ENCODE measurements at regions not wholly inside any gene's neighbourhood (a gene's known extent, or its start where the extent isn't known, plus 50 kb on each side); places are given as distances from the start of the nearest gene placed in this dataset.
"Not testable (repeated sequence)": the region's sequence is repeated elsewhere in the genome, so short reads cannot be mapped to it uniquely, and the experiment has no call there.

DNA sequence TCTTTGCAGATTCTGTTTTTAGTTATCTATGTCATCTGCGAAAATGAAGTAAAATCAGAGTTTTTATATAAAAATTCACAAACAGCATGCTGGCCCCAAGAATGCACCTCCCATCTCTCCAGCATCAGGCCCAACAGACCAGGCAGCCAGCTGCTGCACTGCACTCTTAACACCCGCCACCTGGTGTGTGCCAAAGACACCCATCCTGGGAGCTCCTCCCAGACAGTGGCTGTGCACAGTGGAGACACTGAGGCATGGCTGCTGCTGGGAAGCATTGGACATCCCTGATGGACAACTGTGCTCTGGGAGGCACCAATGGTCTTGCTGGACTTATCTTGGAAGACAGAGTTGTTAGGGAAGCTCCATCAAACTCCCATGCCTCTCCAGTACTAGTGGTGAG, 817.2 kb downstream of the TMEM121 start:
- Histone ChIP-seq H3K9me3 (ENCODE audit: control insufficient read depth in 1 of 2, low read length in 2 of 2) (no peaks in the 10 kb centered on the region), H3K4me3 (ENCODE audit: low read depth in 1 of 2, low read length in 2 of 2) (no peak overlapping the region), H3K36me3 (ENCODE audit: control insufficient read depth in 1 of 2, insufficient read depth in 2 of 2, low read length in 2 of 2) (no peaks in the 10 kb centered on the region), H3K27me3 (ENCODE audit: low read depth, low read length) (no peaks in the 10 kb centered on the region), H3K27ac (ENCODE audit: low read length) (no peak overlapping the region), H3K4me1 (ENCODE audit: control insufficient read depth in 1 of 2, insufficient read depth in 2 of 2, low read length in 2 of 2) (no peaks in the 10 kb centered on the region)

DNA sequence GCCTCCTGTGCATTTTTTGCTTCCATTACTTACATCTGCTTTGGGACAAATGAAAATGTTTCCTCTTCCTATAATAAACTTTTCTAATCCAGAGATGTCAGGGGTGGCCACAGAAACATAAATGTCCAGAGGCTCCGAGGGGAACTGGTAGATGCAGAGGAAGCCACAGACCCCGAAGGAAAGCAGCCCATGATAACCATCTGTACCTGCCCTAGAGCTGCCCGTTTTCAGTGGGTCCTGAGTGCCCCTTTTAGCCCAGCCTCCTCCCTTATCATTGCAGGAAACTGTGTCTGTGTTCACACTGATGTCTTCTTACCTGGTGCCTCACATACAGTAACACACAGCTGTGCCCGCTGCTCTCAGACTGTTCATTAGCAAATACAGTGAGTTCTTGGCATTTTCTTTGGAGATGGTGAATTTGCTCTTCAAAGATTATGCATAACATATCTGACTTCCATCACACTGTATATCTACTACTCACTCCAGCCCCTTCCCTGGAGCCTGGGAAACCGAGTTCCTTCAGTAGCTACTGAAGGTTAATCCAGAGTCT, 817.8 kb downstream of the TMEM121 start:
- not testable (repeated sequence) for H3K4me3 ChIP-seq (ENCODE audit: low read depth in 1 of 2, low read length in 2 of 2); H3K27me3 ChIP-seq (ENCODE audit: low read depth, low read length); H3K36me3 ChIP-seq (ENCODE audit: control insufficient read depth in 1 of 2, insufficient read depth in 2 of 2, low read length in 2 of 2); H3K4me1 ChIP-seq (ENCODE audit: control insufficient read depth in 1 of 2, insufficient read depth in 2 of 2, low read length in 2 of 2); H3K9me3 ChIP-seq (ENCODE audit: control insufficient read depth in 1 of 2, low read length in 2 of 2); H3K27ac ChIP-seq (ENCODE audit: low read length)

DNA sequence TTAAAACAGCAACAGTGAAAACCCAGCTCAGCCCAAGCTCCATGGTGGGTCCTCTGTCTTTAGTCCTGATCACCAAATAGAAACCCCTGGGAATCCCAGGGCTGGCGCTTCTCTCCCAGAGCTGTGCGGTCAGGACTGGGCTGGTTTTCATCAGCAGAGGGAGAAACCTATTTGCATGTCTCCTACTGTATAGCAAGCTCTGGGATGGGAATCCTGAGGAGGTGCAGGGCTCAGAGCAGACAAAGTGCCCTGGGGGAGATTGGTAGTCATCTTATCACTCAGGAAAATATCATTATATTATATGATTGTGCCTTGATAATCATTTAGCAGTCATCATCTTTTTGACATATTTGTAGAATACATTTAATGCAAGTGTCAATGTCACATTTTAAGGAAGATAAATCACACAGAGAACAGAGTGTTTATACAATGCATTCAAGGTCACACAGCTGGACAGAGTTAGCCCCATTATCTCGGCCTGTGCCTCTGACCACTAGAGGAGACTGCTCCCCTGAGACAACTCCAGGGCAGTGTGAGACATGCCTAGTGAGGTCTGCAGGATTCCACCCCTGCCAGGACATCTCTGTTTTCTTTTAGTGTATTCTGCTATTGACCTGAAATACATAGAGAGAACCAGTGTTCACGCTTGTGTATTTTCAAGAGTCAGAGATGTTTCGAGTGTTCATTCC, 818.6 kb downstream of the TMEM121 start:
- not testable (repeated sequence) for H3K4me3 ChIP-seq (ENCODE audit: low read depth in 1 of 2, low read length in 2 of 2); H3K27ac ChIP-seq (ENCODE audit: low read length); H3K27me3 ChIP-seq (ENCODE audit: low read depth, low read length); H3K9me3 ChIP-seq (ENCODE audit: control insufficient read depth in 1 of 2, low read length in 2 of 2); H3K36me3 ChIP-seq (ENCODE audit: control insufficient read depth in 1 of 2, insufficient read depth in 2 of 2, low read length in 2 of 2); H3K4me1 ChIP-seq (ENCODE audit: control insufficient read depth in 1 of 2, insufficient read depth in 2 of 2, low read length in 2 of 2)

DNA sequence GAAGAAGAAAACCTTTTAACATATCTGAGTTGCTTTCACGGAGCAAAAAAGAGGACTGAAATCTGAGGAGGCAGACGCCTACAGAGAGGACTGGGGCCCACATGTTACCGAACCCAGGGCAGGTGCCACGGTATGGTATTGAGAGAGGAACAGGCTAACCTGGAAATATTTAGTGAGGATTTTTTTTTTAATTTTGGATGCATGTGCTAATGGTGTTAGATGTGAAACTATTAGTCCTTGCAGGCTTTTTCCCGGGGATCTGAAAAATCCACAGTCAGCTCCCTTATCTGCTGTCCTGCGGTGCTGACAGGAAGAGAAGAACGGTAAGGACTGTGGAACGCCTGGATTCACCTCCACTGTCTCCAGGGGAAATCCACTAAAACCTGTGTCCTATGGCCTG, 819.7 kb downstream of the TMEM121 start:
- Histone ChIP-seq H3K27me3 (ENCODE audit: low read depth, low read length) (no peaks in the 10 kb centered on the region), H3K4me1 (ENCODE audit: control insufficient read depth in 1 of 2, insufficient read depth in 2 of 2, low read length in 2 of 2) (no peaks in the 10 kb centered on the region), H3K9me3 (ENCODE audit: control insufficient read depth in 1 of 2, low read length in 2 of 2) (no peaks in the 10 kb centered on the region), H3K36me3 (ENCODE audit: control insufficient read depth in 1 of 2, insufficient read depth in 2 of 2, low read length in 2 of 2) (no peaks in the 10 kb centered on the region), H3K27ac (ENCODE audit: low read length) (no peak overlapping the region), H3K4me3 (ENCODE audit: low read depth in 1 of 2, low read length in 2 of 2) (no peak overlapping the region)

DNA sequence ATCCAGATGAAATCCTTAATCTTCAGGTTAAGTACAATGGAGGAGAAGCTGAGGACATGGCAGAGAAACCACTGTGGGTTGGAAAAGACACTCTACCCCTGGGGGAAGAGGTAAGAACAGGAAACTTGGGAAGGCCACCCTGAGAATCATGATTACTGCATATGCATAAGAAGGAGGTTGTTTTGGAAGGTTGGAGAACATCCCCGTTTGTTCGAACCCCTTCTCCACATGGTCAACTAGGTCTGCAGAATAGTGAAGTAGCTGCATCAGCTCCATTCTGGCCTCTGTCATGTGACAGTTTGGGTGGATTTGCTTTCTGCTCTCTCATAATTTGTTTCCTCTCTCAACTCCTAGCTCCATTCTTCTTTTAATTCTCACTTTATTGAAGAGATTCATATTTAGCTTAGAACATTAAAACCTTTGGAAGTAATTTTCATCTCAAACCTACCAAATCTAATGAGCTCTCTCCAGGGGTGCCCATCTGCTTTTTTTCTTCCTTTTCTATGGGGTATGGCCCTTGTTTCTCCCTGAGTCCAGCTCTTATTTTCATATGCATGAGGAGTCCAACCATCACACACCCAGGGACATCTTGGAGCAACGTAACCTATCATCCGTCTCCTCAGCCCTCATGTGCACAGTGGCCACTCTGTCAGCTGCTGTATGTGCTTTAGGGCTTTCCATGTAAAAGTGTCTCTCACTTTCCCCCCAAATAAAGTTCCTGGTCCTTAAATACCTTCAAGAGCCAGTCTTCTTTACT, 820.3 kb downstream of the TMEM121 start:
- Histone ChIP-seq H3K4me1 (ENCODE audit: control insufficient read depth in 1 of 2, insufficient read depth in 2 of 2, low read length in 2 of 2) (no peaks in the 10 kb centered on the region), H3K27me3 (ENCODE audit: low read depth, low read length) (no peaks in the 10 kb centered on the region)

DNA sequence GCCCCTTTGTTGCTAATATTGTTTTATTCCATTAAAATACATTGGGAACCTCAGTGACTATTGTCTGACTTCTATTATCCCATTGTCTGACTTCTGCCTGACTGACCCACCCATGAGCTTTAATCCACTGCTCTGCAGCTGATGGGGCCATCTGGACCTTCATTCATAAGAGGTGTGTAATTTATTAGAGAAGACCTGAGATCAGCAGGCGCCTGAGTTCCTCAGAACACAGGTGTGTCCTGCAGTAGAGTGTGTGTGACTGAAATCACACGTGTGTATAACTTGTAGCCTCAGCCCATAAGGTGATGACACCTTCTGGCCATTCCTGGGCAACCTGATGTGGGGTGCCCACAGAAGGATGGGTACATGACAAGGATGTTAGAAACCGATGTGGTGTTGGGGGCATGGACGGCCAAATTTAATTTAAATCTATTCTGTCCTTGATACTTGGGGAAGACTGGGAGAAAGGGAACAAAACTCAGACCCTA, 821.0 kb downstream of the TMEM121 start:
- H3K9me3 ChIP-seq (ENCODE audit: control insufficient read depth in 1 of 2, low read length in 2 of 2) = no peaks in the 10 kb centered on the region
- no peaks in the 10 kb centered on the region for H3K4me1 ChIP-seq (ENCODE audit: control insufficient read depth in 1 of 2, insufficient read depth in 2 of 2, low read length in 2 of 2)
- H3K27ac ChIP-seq (ENCODE audit: low read length) = no peak overlapping the region
- no peak overlapping the region for H3K4me3 ChIP-seq (ENCODE audit: low read depth in 1 of 2, low read length in 2 of 2)
- no peaks in the 10 kb centered on the region for H3K27me3 ChIP-seq (ENCODE audit: low read depth, low read length)
- no peaks in the 10 kb centered on the region for H3K36me3 ChIP-seq (ENCODE audit: control insufficient read depth in 1 of 2, insufficient read depth in 2 of 2, low read length in 2 of 2)

More for the DNA sequence above, 820.3 kb downstream of the TMEM121 start:
- no peak overlapping the region for H3K4me3 ChIP-seq (ENCODE audit: low read depth in 1 of 2, low read length in 2 of 2)
- H3K36me3 ChIP-seq (ENCODE audit: control insufficient read depth in 1 of 2, insufficient read depth in 2 of 2, low read length in 2 of 2) = no peaks in the 10 kb centered on the region
- no peak overlapping the region for H3K27ac ChIP-seq (ENCODE audit: low read length)
- H3K9me3 ChIP-seq (ENCODE audit: control insufficient read depth in 1 of 2, low read length in 2 of 2) = no peaks in the 10 kb centered on the region

DNA sequence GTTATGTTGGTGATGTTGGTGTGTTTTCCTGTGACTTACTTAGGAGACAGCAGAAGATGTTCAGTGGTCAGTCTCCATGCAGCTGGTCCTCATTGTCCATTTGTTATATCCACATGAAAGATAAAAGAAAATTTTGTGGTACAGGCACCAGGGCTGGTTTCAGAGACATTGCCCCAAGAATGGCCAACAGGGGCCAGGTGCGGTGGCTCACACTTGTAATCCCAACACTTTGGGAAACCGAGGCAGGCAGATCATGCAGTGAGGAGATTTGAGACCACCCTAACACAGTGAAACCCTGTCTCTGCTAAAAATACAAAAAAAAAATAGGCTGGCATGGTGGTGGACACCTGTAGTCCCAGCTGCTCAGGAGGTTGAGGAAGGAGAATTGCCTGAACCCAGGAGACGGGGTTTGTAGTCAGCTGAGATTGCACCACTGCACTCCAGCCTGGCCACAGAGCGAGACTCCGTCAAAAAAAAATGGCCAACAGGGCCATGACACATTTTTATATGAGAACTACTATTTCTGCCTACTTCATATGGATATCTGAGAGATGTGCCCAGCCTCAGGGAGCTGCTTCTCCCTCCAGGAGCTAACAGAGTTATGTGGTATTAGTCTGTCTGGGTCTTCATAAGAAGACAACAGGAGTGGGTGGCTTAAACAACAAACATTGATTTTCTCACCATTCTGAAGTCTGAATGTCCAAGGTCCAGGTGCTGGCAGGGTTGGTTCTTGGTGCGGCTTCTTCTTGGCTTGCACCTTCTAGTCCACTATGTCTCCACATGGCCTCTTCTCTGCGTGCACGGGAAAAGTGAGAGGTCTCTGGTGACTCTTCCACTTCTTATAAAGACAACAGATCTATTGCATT, 821.7 kb downstream of the TMEM121 start:
- Histone ChIP-seq H3K9me3 (ENCODE audit: control insufficient read depth in 1 of 2, low read length in 2 of 2) (no peaks in the 10 kb centered on the region), H3K4me3 (ENCODE audit: low read depth in 1 of 2, low read length in 2 of 2) (no peak overlapping the region), H3K4me1 (ENCODE audit: control insufficient read depth in 1 of 2, insufficient read depth in 2 of 2, low read length in 2 of 2) (no peaks in the 10 kb centered on the region), H3K27me3 (ENCODE audit: low read depth, low read length) (no peaks in the 10 kb centered on the region), H3K27ac (ENCODE audit: low read length) (no peak overlapping the region), H3K36me3 (ENCODE audit: control insufficient read depth in 1 of 2, insufficient read depth in 2 of 2, low read length in 2 of 2) (no peaks in the 10 kb centered on the region)

DNA sequence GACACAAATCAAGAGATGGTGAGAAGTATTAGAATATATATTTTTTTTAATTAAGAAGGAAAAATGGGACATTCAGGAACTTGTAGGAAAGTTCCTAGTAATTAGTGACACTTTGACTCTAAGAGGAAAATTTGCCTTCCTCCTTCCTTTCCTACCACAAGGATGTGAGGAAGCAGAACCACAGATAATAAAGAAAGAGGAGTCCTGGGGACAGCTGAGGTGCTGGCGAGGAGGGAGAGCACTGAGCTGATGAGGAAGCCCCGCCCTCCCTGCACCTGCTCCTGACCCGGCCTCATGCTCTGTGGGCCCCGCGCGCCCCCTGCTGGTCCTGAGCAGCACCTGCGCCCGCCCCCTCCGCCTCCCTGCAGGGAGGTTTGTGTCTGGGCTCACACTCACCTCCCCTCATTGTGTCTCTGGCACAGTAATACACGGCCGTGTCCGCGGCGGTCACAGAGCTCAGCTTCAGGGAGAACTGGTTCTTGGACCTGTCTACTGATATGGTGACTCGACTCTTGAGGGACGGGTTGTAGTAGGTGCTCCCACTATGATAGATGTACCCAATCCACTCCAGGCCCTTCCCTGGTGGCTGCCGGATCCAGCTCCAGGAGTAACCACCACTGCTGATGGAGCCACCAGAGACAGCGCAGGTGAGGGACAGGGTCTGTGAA, 822.6 kb downstream of the TMEM121 start:
- not testable (repeated sequence) for H3K27ac ChIP-seq (ENCODE audit: low read length); H3K27me3 ChIP-seq (ENCODE audit: low read depth, low read length); H3K36me3 ChIP-seq (ENCODE audit: control insufficient read depth in 1 of 2, insufficient read depth in 2 of 2, low read length in 2 of 2); H3K4me1 ChIP-seq (ENCODE audit: control insufficient read depth in 1 of 2, insufficient read depth in 2 of 2, low read length in 2 of 2); H3K9me3 ChIP-seq (ENCODE audit: control insufficient read depth in 1 of 2, low read length in 2 of 2); H3K4me3 ChIP-seq (ENCODE audit: low read depth in 1 of 2, low read length in 2 of 2)

DNA sequence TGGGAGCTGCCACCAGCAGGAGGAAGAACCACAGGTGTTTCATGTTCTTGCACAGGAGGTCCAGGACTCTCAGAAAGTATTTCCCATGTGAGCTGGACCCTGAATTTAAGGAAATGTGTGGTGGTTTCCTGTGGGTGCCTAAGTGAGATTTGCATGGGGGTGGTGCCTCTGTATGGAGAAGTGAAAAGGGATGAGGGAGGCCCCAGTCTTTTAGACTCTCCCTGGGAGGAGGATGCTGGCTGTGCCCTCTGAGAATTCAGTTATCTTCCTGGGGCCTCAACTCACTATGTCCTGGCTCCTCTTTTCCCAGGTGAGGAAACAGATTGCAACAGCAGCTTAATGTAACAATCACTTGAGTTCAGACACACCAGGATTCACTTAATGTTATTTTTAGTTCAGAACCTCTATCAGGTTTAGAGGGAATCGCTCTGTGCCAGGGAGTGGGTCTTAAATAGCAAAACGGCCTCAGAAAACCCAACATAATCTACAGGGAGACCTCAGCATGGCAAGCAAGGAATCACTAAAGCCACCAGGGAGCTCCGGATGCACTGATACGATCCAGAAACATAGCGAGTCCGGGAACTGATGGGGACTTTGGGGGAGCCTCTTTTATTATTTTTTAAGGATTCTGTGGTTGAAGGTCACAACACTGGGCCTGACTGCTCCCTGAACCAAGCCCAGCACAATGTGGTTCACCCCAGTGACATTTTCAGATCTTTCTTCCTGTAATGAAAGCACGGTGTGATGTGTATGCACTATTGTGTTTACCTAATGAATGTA, 823.5 kb downstream of the TMEM121 start:
- H3K4me1 ChIP-seq (ENCODE audit: control insufficient read depth in 1 of 2, insufficient read depth in 2 of 2, low read length in 2 of 2); H3K27ac ChIP-seq (ENCODE audit: low read length); H3K9me3 ChIP-seq (ENCODE audit: control insufficient read depth in 1 of 2, low read length in 2 of 2); H3K27me3 ChIP-seq (ENCODE audit: low read depth, low read length); H3K4me3 ChIP-seq (ENCODE audit: low read depth in 1 of 2, low read length in 2 of 2); H3K36me3 ChIP-seq (ENCODE audit: control insufficient read depth in 1 of 2, insufficient read depth in 2 of 2, low read length in 2 of 2): not testable (repeated sequence)

DNA sequence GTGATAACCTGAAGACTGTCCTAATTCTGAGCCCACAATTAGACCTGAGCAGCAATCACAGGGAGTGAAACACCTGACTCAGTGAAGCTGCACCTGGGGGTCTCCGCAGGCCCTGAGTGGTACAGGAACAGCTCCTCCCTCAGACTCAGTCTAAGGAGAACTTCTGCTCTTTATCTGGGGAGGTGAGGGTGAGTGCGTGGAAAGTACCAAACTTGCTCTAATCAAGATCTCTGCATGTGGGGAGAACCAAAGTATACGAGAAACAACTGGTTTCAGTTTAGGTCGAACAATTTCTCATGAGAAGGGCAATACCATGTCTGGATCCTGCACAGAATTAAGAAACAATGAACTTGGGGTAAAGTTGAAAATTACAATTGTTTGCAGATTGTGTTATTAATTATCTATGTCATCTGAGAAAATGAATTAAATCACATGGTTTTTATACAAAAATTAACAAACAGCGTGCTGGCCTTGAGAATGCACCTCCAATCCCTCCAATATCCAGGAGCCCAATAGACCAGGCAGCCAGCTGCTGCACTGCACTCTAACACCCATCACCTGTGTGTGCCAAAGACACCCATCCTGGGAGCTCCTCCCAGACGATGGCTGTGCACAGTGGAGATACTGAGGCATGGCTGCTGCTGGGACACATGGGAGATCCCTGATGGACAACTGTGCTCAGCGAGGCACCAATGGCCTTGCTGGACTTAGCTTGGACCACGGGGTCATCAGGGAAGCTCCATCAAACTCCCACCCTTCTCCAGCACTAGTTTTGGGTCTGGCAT, 828.8 kb downstream of the TMEM121 start:
- H3K27me3 ChIP-seq (ENCODE audit: low read depth, low read length); H3K4me1 ChIP-seq (ENCODE audit: control insufficient read depth in 1 of 2, insufficient read depth in 2 of 2, low read length in 2 of 2); H3K9me3 ChIP-seq (ENCODE audit: control insufficient read depth in 1 of 2, low read length in 2 of 2); H3K4me3 ChIP-seq (ENCODE audit: low read depth in 1 of 2, low read length in 2 of 2); H3K36me3 ChIP-seq (ENCODE audit: control insufficient read depth in 1 of 2, insufficient read depth in 2 of 2, low read length in 2 of 2); H3K27ac ChIP-seq (ENCODE audit: low read length): not testable (repeated sequence)

Measured in muscle layer of duodenum (tissue), 2 donors.